HG02610 (cell line): ENCODE measurements at regions not wholly inside any gene's neighbourhood (a gene's known extent, or its start where the extent isn't known, plus 50 kb on each side); places are given as distances from the start of the nearest gene placed in this dataset.

Experiments
- ATAC-seq: cut with Tn5 transposase; IDR thresholded peaks from one replicate; pipeline ENCODE4 v1.9.1; 2021; ENCODE audit warnings: mild to moderate bottlenecking, moderate library complexity; ENCODE audit not compliant: unreplicated experiment

DNA sequence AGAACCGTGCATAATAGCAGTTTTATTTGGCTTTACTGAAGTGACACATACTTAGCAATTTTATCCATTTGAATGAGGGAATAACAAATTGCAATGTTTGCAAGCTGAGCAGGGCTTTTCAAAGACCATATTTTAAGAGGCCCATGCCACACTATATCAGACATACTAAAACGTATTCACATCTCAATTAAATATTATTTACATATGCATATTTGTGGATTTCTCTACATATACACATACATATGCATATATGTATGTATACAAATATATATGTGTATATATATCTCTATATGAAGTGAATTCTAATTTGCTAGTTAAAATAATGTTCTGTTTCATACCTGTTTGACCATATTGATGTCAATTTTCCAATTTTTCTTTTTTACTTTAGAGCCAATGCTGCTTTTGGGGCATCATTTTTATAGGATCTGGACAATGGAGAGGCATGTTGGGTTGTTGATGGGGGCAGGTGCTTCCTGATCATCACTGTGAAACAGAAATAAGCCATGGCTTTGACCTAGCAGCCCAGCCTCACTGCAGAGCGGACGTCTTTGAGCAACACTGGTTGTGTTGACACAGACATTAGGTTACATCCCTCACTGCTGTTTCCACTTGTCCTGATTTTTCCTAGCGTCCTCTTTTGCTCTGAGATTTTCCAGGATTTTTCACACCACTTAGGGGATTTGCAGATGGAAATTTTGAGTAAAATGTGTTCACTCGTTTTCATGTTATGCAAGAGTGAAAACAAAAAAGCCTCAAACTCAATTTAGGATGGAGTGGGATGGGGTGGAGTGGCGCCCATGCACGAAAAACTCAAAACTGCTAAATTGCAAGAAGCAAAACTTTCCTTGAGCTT, 56.9 kb downstream of the RDH14 start:
- ATAC-seq: no peak

DNA sequence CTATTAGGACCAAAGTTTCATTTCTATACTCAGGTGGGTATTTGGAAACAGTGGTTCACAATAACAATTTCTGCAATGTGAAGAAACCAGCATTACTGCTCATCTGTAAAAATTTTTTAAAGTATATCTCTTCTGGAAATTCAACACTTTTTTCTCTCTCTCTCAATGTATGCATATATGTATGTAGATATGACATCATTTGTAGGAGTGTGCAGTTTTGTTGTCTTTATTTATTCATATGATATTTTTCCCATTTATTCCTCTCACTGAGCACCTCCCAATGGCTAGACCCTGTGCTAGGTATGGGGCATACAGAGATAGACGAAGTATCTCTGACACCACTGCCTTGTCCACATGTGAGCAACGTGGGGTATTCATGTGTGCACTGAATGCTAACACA, 58.3 kb downstream of the RDH14 start:
- no peak for ATAC-seq

DNA sequence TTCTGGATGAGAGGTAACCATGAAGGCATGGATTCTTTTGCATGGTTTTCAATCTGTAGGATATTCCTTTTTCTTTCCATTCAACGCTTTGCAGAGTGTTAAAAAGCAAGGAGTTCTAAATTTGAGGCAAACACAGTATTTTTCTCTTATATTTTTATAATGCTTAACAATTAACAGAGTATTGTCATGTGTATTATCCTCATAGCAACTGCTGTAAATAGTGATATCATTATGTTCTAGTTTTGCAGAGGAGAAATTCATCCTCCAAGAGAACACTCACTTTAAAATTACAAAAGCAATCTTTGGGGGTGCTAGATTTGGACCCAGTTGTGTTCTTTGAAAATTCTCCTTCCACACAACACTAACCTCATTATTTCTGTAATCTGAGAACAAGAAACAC, 58.7 kb downstream of the RDH14 start:
- ATAC-seq: no peak

GRCh38 chr2:18501156-18501555, 59.3 kb downstream of the RDH14 start:
- ATAC-seq: no peak

GRCh38 chr2:18500333-18500732, 60.1 kb downstream of the RDH14 start:
- no peak for ATAC-seq

DNA sequence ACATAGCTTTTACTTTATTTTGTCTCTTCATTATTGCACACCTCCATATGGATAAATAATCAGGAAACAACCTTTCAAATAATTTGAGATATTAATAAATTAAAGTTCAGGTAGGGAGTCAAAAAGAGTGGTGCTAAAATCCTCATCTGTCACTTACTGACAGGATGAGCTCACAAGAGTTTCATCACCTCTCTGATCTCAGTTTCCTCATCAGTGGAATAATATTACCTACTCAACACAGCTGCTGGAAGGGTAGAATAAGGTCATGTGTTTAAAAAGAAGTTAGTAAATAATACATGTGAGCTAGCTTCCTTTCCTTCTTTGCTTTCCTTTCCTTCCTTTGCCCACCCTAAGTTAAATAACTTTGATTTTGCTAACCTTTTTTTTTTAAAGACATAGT, 61.9 kb downstream of the RDH14 start:
- ATAC-seq: no peak

- ATAC-seq: no peak
These were observed 63.9 kb downstream of the RDH14 start for GRCh38 chr2:18496516-18496915.

- no peak for ATAC-seq
These were observed 65.4 kb downstream of the RDH14 start for GRCh38 chr2:18495058-18495457.

GRCh38 chr2:18492721-18493120, 67.7 kb downstream of the RDH14 start:
- no peak for ATAC-seq

DNA sequence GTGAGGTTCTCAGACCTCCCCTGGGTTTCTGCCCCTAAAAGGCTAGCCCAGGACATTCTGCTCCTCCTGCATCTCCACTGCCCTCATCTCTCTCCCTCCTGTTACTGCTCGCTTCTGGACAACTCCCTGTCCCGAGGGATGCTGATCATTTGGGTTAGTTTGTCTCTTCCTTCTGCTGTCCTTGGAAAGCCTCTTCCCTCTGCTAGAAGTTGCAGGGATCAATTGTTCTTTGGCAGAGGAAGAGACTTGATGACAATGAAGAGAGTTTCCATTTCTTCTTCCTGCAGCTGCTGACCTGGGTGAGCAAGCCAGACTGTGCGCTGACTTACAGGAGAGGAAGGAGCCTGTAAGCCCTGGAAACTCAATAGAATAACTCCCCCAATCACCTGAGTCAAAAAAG, 68.9 kb downstream of the RDH14 start:
- no peak for ATAC-seq

DNA sequence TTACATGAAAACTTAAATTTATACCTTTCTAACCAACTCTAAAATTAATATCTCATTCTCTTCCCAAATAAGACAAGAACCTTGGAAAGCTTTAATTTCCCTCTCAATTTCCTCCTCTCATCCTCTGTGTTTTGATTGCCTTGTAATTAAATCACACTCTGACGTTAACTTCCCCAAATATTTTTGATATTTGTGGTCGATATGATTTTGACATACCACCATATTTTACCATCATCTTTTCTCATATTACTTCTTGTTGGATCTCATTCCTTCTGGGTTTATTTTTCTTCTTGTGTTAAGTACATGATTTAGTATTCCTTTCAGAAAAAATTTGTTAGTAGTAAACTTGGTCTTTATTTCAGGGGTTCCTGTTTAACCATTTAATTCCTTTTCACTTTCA, 69.6 kb downstream of the RDH14 start:
- ATAC-seq: no peak

GRCh38 chr2:18487106-18487913, 73.1 kb downstream of the RDH14 start:
- no peak for ATAC-seq

GRCh38 chr2:18484625-18485024, 75.8 kb downstream of the RDH14 start:
- no peak for ATAC-seq

GRCh38 chr2:18483896-18484295, 76.6 kb downstream of the RDH14 start:
- ATAC-seq: no peak

DNA sequence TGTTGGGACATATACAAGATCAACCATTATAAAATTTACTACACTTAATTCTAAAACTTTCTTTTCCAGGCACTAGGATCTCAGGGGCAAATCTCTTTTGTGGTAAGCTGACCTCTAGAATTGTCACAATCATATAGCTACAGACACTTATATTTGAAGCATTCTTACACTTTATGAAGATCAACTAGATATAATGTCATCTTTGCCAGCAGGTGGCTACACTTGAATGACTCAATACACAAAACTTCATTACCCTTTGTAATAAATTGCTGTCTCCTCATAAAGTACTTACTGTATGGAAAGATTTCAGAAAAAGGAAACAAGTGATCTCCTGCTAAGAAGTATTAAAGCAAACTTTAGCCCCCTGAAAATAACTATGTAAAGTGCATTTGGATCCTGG, 77.8 kb downstream of the RDH14 start:
- no peak for ATAC-seq

GRCh38 chr2:18479947-18480369, 80.5 kb downstream of the RDH14 start:
- no peak for ATAC-seq

- ATAC-seq: no peak
These were observed 83.2 kb downstream of the RDH14 start for GRCh38 chr2:18477293-18477692.

DNA sequence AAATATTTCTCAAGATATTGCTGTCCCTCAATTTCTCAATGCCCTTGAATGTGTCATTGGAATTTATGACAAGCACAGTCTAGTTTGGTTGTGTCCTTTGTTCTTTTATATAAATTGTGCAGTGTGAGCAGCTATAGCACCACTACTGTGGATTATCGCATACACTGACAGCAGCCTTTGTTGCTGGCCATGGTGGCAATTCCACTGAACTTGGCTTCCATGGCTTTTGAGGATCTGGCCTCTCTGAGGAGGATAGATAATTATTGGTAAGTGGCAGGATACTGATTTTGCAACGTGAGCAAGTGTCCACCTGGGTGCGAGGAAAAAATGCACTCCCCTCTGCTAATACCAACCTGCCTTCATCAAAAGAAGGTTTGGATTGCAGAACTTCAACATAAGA, 84.0 kb downstream of the RDH14 start:
- no peak for ATAC-seq

GRCh38 chr2:18475884-18476283, 84.6 kb downstream of the RDH14 start:
- ATAC-seq: no peak

DNA sequence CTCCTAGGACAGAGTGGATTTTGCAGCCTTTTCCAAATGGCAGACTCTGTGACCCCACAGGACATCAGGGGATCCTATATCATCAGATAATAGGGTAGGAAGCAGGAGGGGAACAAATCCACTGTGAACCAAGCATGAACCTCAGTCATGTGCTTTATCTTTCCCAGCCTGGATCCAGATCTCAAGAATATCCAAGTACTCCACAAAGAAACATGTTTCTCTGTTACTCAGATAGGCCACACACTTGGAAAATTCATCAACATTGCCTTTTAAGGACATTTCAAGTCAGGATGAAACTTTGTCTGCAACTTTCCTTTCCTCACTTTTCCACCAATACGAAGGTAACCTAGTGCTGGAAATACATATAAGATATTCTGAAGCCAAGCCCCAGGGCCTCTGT, 85.8 kb downstream of the RDH14 start:
- no peak for ATAC-seq

DNA sequence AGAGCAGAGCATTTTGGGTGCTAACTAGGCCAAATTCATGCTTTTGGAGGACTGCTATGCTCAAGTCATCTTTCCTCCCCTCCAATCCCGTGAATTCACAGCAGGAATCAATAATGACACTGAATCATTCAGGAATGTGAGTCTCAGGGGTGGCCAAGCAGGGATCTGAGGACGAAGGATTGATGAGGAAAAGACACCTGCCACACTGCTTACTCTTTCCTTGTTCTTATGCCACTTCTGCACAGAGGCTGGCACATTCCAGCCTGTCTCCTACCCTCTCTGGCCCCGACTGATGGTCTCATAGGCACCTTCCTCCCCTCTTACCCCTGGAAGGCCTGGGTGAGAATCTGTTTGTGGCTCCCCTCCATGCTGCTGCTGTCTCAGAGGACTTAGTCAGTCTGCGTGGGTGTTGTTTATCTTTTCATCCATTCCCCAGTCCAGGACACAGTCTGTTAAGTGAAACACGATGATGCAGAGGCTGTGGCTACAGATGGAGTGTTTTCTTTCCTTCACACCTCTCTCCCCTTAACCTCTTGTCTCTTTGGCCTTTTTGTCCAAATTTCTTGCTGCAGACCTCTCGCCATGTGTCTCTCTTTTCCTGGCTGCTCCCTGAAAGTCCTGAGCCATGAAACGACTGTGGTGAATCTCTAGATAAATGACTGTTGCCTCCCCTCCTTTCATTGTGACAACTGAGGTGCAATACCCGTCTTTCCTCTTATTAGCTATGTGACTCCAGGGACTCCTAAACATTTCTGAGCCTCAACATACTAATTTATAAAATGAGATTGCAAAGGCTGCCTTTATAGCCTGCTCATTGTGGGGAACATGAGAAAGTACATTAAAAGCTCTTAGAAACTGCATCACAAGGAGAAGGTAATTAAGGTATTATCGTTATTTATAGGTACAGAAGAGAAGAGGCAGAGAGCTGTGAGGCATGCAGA, 86.9 kb downstream of the RDH14 start:
- no peak for ATAC-seq
